HG02970 (cell line): ENCODE measurements at regions not wholly inside any gene's neighbourhood (a gene's known extent, or its start where the extent isn't known, plus 50 kb on each side); places are given as distances from the start of the nearest gene placed in this dataset.

ENCODE experiments used
- ATAC-seq: cut with Tn5 transposase; IDR thresholded peaks from one replicate; pipeline ENCODE4 v1.9.1; 2021; ENCODE audit warnings: mild to moderate bottlenecking, moderate library complexity, moderate number of reproducible peaks; ENCODE audit not compliant: unreplicated experiment, low FRiP score

DNA sequence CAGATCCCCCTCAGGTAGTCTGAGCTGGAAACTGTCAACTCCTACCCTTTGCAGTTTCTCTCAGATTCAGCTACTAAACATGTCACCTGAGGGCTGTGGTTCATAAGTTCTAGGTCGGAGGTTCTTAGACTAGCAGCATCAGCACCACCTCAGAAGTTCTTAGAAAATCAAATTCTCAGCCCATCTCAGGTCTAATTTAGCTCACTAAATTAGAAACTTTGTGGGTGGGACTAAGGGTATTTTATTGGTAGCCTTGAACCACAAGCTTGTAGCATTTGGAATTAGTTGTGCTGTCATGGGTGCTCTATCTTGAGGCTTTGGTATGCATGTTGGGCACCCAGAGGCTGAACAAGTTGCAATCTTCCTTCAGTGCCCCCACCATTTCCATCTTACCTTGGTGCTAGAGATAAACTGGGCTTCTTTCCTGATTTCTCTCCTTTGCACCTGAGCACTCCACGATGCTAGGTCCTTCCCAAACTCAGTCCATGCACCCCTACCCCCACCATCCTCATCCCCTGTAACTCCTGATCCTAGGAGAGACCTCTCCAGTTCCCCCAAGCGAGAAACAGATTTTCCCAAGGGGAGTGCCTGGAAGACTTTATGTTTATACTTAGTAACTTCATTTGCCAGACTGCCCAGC lies 54.2 kb downstream of the S1PR1 start:
- no peak for ATAC-seq

DNA sequence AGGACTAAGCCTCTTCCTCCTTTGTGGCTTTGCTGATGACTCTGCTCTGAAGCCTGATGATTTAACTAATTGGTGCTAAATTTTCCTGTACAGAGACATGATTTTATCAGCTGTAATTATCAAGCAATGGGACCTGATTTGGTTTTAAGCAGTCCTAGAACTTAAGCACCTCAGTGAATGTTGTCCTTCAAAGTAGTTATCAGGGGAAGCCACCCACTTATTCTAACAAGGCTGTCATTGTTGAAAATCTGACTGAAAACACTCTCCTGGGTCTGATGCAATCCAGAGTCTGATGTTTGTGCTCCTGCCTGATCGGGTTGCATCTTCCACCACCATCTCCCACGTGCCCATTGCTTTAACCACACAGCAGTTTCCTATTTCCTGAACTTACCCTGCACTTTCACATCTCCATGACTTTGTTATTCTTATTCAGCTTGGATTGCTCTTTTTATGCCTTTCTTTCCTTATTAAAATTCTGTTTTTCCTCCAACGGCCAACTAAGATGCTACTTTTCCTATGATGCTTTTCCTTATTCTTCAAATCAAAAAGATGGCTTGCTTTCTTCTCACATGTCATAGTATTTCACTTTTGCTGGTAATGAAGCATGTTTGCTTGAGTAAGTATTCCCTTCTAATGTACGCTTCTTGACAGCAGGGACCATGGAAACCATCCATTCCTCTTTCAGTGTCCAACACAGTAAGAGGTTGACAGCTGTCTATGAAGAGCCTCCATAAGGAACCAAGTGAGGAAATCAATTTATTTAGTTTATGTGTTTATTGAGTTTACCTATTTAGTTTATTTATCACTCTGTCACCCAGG lies 55.0 kb downstream of the S1PR1 start:
- no peak for ATAC-seq

DNA sequence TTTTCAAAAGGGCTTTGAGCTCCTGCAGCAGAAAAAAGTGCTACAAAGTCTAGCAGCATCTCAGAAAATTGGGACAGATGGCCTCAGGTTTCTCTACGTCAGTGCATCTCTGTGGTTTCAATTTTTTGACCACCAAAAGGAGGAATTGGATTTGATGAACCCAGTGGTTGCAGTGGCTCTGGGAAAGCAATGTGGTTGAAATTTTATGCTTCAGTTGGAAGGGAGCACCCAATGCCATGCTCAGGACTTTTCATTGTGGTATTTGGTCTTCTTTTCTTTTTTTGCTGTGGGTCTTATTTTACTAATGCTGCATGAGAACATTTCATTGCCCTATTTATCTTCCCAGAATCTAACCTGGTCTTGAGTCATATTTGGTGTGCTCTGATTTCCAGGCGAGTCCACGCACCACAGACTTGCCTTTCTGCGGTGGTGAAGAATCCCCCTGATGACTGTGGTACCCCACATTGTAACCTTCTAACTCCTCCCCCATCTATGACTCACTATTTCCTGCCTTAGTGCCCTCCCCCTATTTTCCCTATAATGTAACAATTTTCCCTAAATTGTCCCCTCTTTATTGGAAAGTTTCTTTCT lies 56.7 kb downstream of the S1PR1 start:
- peak; percentile 42 for ATAC-seq

DNA sequence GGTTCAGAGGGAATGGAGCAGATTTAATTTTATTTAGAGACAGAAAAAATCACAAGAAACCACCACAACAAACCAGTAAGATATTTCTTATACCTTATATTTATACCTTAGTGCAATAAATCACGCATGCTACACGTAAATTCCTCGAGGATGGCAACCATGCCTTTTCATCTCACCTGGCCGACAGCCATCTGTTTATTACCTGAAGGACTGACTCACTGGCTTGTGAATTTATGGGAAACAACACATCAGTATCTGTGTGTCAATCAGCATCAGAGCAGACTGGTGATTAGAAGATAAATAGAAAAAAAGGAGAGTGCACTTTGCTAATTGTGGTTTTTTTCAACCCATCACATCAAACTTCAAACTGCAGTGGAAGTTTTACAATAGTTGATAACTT lies 58.4 kb downstream of the S1PR1 start:
- ATAC-seq: no peak

DNA sequence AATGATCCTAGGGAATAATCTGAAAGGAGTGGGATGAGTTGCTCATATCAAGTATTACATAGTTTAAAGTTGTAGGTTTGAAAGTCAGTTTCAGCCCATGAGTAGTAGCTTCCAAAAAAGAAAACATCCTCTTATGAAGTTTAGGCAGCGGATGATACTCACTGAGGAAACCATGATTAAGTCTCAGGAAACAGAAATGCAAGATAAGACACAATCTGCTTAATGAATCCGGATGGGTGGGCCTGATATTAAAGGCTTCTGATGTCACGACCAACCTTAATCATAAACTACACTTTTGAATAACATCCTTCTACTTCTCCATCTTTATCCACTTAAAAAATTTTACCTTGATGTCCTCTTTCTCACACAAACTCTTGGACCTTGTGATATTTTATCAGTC lies 61.8 kb downstream of the S1PR1 start:
- ATAC-seq: no peak

DNA sequence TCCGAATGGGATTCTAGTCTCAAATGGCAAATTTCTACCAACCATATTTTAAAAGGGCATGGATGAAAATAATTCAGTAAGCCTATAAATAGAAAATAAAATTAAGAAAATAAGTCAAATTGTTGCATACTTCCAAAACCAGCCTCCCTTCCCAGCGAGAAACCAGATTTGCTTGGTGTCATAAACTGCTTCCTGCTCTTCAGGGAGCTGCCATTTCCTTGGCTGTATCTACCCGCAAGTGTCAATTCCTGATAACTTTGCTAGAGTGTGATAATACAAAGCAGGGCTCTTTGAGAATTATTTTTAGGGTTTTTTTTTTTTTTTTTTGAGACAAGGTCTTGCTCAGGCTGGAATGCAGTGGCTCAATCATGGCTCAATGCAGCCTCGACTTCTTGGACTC lies 62.3 kb downstream of the S1PR1 start:
- ATAC-seq: no peak

DNA sequence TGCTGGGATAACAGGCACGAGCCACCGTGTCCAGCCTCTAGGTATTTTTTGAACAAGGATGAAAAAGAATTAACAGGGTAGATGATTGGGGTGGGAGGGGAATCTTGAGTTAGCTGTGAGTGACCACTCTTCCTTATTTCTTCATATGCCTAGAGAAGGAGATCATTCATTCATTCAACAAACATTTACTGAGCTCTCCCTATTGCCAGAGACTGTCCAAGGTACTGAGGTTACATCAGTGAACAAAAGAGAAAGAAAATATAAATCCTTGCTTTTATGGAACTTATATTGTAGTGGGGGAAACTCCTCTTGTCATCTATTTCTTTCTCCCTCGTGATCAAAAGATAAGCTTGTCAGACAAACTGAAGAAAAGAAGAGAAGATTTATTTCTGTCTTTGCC lies 62.9 kb downstream of the S1PR1 start:
- ATAC-seq: no peak

DNA sequence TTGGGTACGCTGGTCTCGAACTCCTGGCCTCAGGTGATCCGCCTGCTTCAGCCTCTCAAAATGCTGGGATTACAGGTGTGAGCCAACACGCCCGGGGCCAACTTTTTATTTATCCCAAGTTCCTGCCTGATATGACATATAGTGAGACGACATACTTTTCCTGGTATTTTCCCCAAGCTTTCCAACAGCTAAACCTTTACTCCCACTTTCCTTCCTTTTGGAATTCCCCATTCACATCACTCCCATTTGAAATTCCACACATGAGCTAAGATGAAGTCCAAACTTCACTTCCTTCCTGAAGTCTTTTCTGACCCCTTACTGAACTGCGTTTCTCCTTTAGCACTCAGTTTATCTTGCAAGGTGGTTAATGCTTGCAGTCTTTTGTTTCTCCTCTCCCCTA lies 64.1 kb downstream of the S1PR1 start:
- no peak for ATAC-seq

DNA sequence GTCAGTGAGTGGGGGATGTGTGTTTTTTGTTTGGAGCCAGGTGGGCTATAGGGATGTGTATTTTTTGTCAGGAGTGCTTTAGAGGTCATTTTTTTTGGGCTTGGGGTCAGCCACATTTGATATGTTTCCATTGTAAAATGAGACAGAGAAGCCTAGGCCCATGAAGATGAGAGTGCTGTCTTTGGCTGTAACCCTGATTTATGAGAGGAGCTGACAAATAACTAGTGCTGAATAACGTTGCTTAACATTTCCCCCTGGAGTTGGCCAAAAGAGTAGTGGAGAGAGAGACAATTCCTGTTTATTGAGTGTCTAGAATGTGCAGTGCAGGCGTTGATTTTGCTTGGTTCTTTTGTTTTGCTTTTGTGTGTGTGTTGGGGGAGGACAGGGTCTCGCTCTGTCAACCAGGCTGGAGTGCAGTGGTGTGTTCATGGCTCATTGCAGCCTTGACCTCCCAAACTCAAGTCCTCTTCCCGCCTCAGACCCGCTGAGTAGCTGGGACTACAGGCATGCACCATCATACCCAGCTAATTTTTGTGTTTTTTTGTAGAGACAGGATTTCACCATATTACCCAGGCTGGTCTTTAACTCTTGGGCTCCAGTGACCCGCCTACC lies 64.7 kb downstream of the S1PR1 start:
- no peak for ATAC-seq

DNA sequence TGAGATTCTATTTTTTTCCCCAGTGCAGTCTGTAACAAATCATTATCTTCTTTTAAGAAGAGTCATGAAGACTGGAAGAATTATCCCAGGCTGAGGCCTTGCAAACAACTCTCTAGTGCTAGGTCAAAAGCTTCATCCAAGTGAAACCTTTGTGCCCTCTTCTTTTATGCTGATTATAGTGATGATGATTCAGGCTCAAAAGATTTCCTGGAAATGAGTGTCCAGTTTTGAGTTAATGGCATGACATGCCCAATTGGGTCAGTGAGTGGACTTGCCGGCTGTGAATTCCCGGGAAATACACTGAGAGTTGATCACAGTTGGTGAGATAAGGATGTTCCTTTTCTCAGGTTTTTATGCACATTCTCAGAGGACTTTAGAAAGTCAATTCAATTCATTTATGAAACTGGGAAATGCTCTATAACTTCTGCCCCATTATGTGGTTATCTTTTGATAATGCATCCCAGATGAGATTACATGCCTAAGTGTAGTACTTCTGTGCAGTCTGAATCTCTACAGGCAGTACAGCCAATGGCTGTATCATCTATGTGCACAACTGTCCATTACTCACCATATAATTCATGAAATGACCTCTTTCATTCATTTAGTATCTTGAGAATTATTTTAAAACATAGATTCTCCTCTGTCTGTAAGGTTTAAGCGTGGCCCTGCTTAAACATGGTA lies 66.2 kb downstream of the S1PR1 start:
- ATAC-seq: no peak

DNA sequence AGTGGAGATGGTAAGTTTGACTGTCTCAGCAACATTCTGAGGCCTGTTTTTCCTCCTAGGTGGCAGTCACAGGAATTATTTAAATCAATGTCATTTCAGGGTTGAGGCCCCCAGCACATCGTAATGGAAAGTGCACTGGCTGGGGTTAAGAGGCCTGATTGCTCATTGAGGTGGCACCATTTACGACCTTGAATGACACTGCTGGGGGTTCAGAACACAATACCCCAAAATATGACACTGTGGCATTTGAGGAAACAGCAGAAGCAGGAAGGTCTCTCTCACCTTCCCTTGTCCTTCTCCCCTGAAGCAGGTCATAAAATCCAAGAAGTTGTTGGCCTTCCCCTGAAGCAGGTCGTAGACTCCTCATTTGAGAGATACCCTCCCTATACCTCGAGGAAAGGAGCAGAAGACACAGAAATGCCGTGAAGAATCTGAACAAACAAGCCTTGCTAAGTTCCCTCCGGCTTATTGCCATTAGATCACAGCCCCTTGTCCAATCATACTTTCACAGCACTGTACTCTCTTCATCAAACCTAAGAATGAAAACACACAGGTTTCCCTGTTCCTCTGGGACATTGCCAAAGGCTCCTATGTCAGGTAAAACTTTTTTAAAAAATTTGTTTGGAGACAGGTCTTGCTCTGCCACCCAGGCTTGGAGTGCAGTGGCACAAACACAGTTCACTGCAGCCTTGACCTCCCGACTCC lies 71.3 kb downstream of the S1PR1 start:
- ATAC-seq: no peak

DNA sequence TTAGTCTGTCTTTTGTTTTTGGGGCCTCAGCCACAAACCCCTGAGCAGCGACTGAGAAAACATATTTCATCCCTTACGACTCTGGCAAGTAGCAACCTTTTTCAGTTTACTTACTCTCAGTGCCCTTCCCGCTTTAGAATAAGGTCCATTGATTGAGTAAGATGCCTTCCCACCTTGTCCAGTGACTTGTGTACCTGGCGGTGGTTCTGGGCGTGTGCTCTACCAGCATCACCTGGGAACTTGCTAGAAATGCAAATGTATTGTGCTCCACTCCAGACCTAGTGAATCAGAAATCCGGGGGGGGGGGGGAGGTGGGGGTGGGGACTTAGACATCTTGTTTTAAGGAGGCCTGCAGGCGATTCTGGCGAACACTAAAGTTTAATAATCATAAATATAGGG lies 72.1 kb downstream of the S1PR1 start:
- no peak for ATAC-seq

DNA sequence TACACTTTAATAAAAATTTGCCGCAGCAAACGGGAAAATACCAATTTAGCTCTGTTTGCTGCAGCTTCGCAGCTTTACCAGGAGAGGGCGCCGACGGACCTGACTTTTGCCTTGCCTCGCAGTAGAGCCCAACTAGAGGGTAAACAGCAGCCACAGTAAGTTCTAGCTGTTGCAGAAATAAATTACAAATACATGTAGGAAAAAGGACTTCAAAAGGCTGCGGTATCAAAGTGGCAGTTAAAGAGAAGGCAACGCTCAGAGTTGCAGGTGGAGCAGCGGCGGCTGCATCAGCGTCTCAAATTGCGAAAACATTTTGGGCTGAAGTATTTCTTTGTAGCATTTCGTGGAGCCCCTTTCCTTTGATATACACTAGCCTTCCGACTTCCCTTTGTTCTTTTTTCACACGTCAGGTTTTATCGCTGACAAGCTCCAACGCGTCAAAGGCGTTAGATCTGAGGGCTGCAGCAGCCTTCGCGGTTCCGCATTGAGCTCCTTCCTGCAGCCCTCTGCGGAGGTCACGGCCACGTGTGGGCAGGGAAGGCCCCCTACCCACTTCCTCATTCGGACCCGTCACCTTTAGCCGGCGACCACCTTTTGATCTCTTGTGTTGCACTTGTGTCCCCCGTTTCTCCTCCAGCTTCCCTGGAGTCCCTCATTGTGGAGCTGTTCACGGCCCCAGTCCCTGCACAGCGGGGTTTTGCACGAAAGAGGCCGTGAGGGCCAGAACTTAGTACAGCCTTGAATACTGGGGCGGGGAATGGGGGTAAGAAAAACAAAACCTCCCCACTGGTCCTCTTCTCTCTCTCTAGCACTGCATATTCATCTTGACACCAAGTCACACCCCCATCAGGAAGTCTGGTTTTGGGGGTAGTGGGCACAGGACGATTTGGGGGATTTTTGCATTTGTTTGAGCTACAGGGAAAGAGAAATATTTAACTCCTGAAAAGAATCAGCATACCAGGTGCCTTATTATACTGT lies 72.8 kb downstream of the S1PR1 start:
- no peak for ATAC-seq

DNA sequence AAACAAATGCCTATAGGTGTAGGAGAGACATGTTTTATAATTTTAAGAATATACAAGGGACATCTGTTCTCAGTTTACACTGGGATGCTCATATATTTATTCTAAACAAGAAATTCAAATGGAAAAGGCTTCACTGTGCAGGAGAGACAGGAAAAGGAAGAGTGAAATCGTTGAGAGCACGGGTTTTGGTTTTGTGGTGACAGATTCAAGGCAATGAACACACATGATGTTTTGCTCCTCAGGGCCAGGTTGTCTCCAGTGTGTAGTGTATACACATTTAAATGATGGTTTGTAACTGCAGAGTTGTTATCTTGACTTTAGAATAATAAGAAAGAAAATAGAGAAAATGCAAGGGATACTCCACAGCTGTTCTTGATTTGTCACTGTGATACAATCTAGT lies 73.7 kb downstream of the S1PR1 start:
- ATAC-seq: no peak

DNA sequence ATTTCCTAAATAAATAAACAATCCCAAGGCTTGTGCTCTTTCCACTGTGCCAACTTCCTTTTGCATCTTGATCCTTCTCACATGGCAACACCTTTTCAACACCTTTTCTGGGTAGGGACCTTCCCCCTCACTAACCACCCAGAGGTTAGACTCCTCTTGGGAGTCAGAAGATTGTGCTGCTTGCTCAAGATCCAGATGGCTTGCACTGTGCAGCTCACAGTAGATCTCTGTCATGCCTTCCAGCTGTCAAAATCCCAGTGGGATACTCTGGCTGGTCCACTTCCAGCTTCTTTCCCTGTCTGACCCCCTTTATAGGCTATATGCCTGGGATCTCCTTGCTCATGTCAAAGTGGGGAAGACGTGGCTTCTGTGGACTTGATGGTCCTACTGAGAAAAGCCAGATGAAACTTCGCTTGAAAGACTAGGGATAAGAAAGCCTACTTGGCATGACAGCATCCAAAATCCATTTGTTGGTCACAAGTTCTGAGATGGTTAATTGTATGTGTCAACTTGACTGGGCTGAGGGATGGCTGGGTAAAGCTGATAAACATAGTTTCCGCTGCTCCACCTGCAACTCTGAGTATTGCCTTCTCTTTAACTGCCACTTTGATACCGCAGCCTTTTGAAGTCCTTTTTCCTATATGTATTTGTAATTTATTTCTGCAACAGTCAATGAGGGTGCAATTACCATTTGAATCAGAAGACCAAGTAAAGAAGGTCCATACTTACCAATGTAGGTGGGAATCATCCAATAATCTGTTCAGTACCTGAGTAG lies 74.5 kb downstream of the S1PR1 start:
- ATAC-seq: no peak

DNA sequence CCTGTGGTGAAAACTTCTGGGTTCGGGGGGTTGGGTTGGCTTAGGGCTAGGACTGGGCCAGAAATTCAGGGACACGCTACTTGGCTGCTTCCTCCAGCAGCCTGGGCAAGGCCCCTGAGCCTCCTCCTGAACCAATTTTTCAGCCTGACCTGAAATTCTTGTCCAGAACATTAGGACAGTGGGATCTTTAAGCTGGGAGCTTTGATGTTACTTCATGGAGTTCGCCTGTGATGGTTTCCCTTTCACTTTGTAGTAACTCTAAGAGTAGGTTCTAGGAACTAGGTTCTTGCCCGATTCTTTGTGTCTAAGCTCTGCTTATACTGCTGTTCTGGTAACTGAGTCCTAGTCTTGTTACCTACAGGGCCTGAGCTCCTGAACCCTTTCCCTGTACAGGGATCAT lies 75.3 kb downstream of the S1PR1 start:
- no peak for ATAC-seq

DNA sequence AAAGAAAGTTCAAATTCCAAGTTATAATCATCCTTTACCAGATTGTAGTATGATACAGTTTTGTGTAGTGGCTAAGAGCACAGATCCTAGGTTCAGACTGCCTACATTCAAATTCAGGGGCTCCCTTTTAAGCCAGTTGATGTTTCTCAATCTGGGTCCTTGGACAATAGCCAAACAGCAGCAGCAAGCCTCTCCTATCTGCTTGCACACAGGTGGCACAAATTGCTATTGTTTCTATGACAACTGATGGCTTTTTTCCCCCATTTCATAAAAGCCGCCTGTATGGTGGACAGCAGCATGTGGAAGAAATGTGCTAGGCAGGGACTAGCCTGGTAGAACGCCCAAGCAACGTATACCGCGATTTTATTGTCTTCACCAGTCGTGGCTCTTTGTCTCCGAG lies 76.5 kb downstream of the S1PR1 start:
- ATAC-seq: no peak

DNA sequence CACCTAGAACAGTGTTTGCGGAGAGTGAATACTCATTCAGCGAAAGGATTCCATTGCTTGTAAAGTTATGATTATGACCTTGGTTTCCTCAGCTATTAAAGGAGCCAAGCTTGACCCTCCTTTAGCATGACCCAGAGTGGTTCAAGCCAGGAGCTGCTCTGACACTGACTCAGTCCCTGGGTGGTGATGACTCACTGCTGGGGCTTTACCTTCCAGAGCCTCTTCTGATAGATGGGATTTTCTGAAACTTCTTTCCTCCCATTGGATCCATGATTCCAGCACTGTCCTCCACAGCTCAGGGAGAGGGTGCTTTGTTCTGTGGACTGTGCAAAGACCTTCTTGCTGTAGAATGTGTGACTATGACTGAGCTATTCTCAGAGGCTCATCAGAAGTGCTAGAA lies 77.4 kb downstream of the S1PR1 start:
- no peak for ATAC-seq
